ENCODE measurements at regions not wholly inside any gene's neighbourhood (a gene's known extent, or its start where the extent isn't known, plus 50 kb on each side); places are given as distances from the start of the nearest gene placed in this dataset.

GRCh38 chr7:22962775-22963350 lies 51.1 kb downstream of the HYCC1 start:
- TF ChIP-seq EZH2 (IDR thresholded peaks at IDR 0.05; ENCODE audit: low read length, unreplicated experiment) (no peak), CTCF (conservative IDR thresholded peaks at IDR 0.05; ENCODE audit: low read depth, low read length) (no peak), EZH2phosphoT487 (IDR thresholded peaks at IDR 0.05; ENCODE audit: borderline replicate concordance, low read length) (no peak)

All from PC-3 (cell line).